ENCODE measurements at regions not wholly inside any gene's neighbourhood (a gene's known extent, or its start where the extent isn't known, plus 50 kb on each side); places are given as distances from the start of the nearest gene placed in this dataset.

- TF ChIP-seq EZH2 (IDR thresholded peaks at IDR 0.05; ENCODE audit: insufficient read depth, poor library complexity, severe bottlenecking): no peak
- no peak for TF ChIP-seq EZH2phosphoT487 (IDR thresholded peaks at IDR 0.05; ENCODE audit: insufficient read depth, low read depth)
Observed at GRCh38 chr6:767755-768512, 75.0 kb upstream of the EXOC2 start.

All from GM23248 (cell line).